Spinal cord (tissue), 9 donors: ENCODE measurements at regions not wholly inside any gene's neighbourhood (a gene's known extent, or its start where the extent isn't known, plus 50 kb on each side); places are given as distances from the start of the nearest gene placed in this dataset.

Experiments used
- DNase-seq, 6 donors: peaks; one replicate each; pipeline versions ENCODE4 v3.0.0 to v3.0.0-alpha.2; 2013 to 2015; ENCODE audit warnings: low spot score in 6 of 6, low read depth in 4 of 6
- H3K27ac ChIP-seq: one replicate; pipeline ENCODE4 v1.5.1; 2013; ENCODE audit warnings: low read depth, low read length, control low read depth
- H3K27me3 ChIP-seq: one replicate; pipeline ENCODE4 v1.6.1; 2013; ENCODE audit warnings: low read length; ENCODE audit not compliant: control insufficient read depth, insufficient read depth
- H3K36me3 ChIP-seq: one replicate; pipeline ENCODE4 v1.6.1; 2013; ENCODE audit warnings: low read length; ENCODE audit not compliant: control insufficient read depth, insufficient read depth
- H3K4me1 ChIP-seq: one replicate; pipeline ENCODE4 v1.6.1; 2013; ENCODE audit warnings: low read length; ENCODE audit not compliant: control insufficient read depth, insufficient read depth
- H3K4me3 ChIP-seq: one replicate; pipeline ENCODE4 v1.5.1; 2013; ENCODE audit warnings: low read depth, low read length, control low read depth
- H3K9me3 ChIP-seq: one replicate; pipeline ENCODE4 v1.6.1; 2013; ENCODE audit warnings: low read length; ENCODE audit not compliant: control insufficient read depth, insufficient read depth
- WGBS: methylation state at CpG from one replicate; pipeline ENCODE4 v1.1.5; 2013; ENCODE audit warnings: missing lambda C conversion rate; ENCODE audit not compliant: insufficient coverage; 5-methylcytosine and 5-hydroxymethylcytosine counted together
- donor health status: healthy.

DNA sequence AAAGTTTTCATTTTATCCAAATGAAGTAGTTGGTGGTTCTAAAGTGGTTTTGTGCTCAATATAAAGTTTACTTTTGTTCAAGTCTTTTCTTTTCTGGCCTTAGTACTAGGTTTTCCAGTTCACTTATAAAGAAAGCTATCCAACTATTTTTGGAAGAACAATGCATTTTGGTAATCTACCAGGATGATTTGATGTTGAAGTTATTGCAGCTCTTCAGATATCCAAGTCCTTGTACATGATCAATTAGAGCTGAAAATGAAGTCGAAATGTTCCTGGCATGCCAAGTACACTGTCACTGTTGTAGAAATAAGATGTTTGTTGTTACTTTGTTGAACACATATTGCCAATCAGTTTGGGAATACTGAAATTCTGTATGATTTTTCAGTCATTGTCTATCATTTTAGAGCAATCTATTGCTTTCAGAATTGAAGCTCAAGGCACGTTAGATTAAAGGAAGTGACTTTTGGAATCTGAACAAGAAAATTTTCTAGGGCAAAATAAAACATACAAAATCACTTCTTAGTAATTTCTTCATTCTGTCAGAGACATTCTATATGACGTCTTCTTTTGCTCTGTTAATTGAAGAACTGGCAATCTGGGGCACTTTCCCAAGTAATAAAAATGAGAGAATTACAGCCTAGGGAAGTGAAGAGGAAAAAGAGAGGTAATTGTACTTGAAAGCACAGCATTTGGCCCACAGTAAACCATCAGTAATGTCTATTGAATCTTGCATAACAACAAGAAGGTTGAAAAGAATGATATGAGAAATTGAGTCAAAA is 232.3 kb downstream of the MREG start:
- Histone ChIP-seq H3K4me1 (no peaks in the 10 kb centered on the region), H3K36me3 (no peaks in the 10 kb centered on the region), H3K27me3 (no peaks in the 10 kb centered on the region), H3K4me3 (no peak overlapping the region), H3K27ac (no peak overlapping the region), H3K9me3 (no peaks in the 10 kb centered on the region)
- DNase-seq = peak in 1 of 6 donors; percentile 77
- no CpG with 5 or more reads among the region's 3 CpGs for WGBS

DNA sequence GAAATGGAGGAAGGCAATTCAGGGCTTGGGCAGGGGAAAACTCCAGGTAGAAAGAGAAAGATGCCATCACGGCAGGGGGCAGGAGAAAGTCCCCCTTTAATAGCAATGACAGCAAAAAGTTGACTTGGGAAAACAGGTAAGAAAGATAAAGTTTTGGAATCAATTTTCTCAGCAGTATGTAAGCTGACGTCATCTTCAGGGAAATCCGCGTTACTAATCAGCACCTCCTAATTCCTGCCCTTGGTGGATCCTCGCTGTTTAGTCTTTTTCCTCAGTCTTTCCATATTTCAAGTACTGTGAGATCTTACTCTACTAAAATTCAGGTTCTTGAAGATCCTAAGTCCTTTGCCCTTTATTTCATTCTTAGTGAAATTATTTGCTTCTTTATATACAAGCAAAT is 233.0 kb downstream of the MREG start:
- H3K9me3 ChIP-seq = no peaks in the 10 kb centered on the region
- H3K4me1 ChIP-seq = no peaks in the 10 kb centered on the region
- H3K36me3 ChIP-seq = no peaks in the 10 kb centered on the region
- DNase-seq = no peak
- H3K27me3 ChIP-seq = no peaks in the 10 kb centered on the region
- 71% methylated on average over 5 of the region's 5 CpGs for WGBS
- no peak overlapping the region for H3K4me3 ChIP-seq
- no peak overlapping the region for H3K27ac ChIP-seq

DNA sequence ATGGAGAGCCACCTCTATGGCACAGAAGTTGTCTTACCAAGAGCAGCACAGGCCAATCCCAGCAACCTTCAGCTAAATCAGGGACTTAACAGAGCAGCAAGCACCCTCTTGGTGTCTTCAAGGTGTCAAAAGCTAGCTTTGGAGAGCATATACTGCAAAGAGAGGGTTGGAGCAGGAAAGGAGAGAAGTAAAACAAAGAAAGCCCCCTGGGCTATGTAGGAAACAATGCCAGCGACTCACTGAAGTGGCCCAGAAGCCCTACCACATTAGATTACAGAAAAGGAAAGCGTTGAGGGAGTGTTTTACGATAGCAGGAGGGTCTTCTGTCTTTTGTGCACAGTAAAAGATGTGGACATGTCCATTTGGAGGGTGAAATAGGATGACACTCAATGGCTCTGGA is 233.4 kb downstream of the MREG start:
- WGBS = 74% methylated on average over 3 of the region's 3 CpGs
- H3K9me3 ChIP-seq = no peaks in the 10 kb centered on the region
- no peaks in the 10 kb centered on the region for H3K27me3 ChIP-seq
- H3K27ac ChIP-seq = no peak overlapping the region
- H3K36me3 ChIP-seq = no peaks in the 10 kb centered on the region
- H3K4me1 ChIP-seq = no peaks in the 10 kb centered on the region
- no peak for DNase-seq
- H3K4me3 ChIP-seq = no peak overlapping the region

DNA sequence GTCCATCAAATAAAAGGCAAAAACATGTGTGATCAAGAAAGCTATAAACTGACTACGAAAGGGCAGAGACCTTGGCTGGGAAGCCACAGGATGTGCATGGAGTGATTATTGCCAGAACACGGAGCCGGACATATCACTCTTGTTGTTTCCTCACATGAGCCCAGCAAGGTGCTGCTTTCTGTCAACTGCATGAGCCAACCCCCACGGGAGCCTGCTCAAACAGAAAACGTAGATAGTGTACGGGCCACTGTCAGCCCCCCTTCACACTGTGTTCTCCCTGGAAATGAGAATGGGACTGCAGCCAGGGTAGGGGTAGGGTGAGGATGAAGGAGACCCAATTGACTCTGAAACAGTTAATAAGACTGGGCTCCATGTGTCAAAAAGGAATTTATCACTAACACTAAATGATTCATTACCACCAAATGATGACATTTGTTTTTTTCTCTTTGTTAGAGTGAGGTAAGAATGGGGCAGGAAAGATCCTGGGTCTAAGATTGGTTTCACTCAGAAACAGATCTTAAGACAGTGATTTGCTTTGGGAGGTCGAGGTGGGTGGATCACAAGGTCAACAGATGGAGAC is 235.8 kb downstream of the MREG start:
- Histone ChIP-seq H3K27me3 (no peaks in the 10 kb centered on the region), H3K27ac (no peak overlapping the region), H3K9me3 (no peaks in the 10 kb centered on the region), H3K36me3 (no peaks in the 10 kb centered on the region), H3K4me3 (no peak overlapping the region), H3K4me1 (no peaks in the 10 kb centered on the region)
- no peak for DNase-seq
- 97% methylated on average over 3 of the region's 7 CpGs for WGBS

DNA sequence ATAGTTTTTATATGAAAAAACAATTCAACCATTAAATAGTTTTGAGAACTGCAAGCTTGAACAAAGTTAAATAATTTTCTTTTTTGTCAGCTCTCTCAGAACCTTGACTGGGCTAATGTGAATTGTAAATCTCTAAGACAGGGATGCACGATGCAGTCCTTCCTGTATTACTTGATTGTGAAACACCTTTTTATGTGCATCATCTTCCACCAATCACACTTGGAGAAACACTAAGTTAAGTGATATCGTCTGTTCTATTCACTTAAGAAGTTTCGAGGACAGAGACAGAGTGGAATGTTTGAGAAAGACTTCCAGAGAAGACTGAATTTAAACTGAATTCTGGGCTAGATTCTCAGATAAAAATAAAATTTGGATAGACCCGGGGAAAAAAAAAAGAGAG is 238.2 kb downstream of the MREG start:
- H3K36me3 ChIP-seq = no peaks in the 10 kb centered on the region
- no peaks in the 10 kb centered on the region for H3K27me3 ChIP-seq
- no peaks in the 10 kb centered on the region for H3K9me3 ChIP-seq
- DNase-seq = no peak
- no peak overlapping the region for H3K27ac ChIP-seq
- no peaks in the 10 kb centered on the region for H3K4me1 ChIP-seq
- 0% methylated on average over 1 of the region's 4 CpGs for WGBS
- H3K4me3 ChIP-seq = no peak overlapping the region

DNA sequence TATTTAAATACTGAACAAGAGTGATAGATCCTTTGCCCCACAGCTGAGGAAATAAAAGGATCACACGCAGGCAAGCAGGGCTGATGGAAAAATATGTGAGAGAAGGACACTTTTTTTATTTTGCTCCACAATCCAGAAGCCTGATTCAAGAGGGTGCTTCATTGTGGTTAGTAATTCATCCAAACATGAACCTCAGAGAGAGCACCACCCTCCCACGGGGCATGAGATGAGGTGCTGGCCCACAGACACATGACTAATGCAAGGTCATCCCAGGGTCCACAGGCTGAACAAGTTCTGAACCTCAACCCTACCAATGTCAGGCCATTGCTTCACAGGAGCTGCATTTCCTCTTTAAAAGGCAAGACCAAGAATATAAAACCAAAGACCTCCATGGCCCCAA is 239.6 kb downstream of the MREG start:
- Histone ChIP-seq H3K27me3 (no peaks in the 10 kb centered on the region), H3K9me3 (no peaks in the 10 kb centered on the region), H3K36me3 (no peaks in the 10 kb centered on the region), H3K4me1 (no peaks in the 10 kb centered on the region), H3K4me3 (no peak overlapping the region), H3K27ac (no peak overlapping the region)
- WGBS = 30% methylated on average over 1 of the region's 2 CpGs
- DNase-seq = no peak

DNA sequence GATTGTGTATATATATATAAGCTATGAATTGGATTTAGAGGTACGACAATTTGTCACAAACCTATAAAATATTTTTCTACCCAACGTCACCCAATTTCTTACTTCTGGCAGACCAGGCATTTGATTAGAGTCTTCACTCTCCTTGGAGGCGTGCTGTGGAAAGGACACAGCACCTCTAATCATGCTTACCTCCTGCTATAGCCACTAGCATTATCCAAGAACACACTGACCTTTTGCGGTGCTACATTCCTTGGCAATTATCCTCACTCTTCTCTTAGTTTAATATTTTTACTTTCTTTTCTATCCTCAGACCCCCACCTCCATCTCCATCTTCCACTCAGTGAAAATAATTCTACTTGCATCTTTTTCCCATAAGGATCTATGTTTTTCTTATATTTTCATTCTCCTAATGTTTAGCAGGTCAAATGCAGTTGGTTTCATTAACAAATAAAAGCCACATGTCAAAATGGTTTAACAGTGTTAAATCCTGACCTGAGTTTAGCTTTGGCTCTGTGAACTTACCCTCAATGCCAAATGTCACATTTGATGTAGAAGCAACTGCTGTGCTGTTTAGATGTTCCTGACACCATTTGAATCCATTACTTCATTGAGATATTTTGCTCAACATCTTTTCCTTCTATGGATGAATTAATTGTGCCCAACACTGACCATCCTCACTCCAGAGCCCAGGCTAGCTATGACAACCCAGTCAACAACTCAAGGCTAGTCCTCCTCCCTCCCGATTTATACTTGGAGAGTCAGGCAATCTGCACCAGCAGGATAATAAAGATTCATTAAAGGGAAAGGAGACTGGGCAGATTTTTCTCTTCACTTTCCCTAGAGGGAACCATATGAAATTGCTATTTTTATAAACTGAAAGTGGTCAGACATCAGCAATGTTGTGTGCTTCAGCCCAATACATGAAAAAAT is 240.5 kb downstream of the MREG start:
- no peaks in the 10 kb centered on the region for H3K36me3 ChIP-seq
- DNase-seq = no peak
- no peaks in the 10 kb centered on the region for H3K9me3 ChIP-seq
- no peaks in the 10 kb centered on the region for H3K4me1 ChIP-seq
- no peaks in the 10 kb centered on the region for H3K27me3 ChIP-seq
- H3K4me3 ChIP-seq = no peak overlapping the region
- 62% methylated on average over 3 of the region's 5 CpGs for whole genome bisulfite sequencing
- H3K27ac ChIP-seq = no peak overlapping the region

DNA sequence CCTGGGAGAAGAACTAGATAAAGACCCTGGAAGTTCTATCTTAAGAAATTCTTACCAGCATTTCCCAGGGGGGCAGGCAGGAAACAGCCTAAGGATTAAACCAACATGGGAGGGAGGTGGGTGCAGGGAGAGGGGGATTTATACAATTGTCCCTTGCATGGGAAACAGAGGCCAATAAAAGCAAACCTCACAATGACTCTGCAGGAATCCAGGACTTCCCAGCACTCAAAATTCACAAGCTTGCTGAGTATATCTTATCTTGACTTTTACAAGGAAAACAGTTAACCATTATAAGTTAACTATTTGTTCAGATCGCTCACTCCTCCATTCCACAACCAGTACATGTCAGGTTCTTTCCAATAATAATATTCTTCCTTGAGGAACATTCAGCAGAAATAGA is 241.3 kb downstream of the MREG start:
- H3K9me3 ChIP-seq = no peaks in the 10 kb centered on the region
- H3K4me3 ChIP-seq = no peak overlapping the region
- DNase-seq = peak in 1 of 6 donors; percentile 26
- H3K27me3 ChIP-seq = no peaks in the 10 kb centered on the region
- H3K4me1 ChIP-seq = no peaks in the 10 kb centered on the region
- 0% methylated on average over 1 of the region's 1 CpG for whole genome bisulfite sequencing
- no peak overlapping the region for H3K27ac ChIP-seq
- no peaks in the 10 kb centered on the region for H3K36me3 ChIP-seq

DNA sequence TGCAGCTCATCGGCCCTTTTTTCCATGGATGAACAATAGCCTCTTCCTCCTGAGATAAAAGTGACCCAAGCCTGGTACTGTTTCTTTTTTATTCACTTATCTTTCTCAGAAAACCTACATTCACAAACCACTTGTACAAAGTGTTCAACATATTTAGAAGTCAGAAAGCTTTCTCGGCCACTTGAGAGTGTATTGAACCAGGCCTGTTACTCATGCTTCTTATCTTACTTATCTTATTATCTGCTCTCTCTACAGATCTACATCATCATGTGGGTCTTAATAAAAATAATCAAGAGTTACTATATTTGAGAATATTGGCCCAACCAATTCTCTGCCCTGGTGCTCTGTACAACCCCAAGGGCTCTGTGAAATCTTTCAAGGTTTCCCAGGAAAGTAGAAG is 242.1 kb downstream of the MREG start:
- DNase-seq = no peak
- Histone ChIP-seq H3K4me3 (no peak overlapping the region), H3K27me3 (no peaks in the 10 kb centered on the region), H3K9me3 (no peaks in the 10 kb centered on the region), H3K4me1 (no peaks in the 10 kb centered on the region), H3K27ac (no peak overlapping the region), H3K36me3 (no peaks in the 10 kb centered on the region)
- 100% methylated on average over 1 of the region's 2 CpGs for WGBS
